ENCODE measurements at regions not wholly inside any gene's neighbourhood (a gene's known extent, or its start where the extent isn't known, plus 50 kb on each side); places are given as distances from the start of the nearest gene placed in this dataset.

DNA sequence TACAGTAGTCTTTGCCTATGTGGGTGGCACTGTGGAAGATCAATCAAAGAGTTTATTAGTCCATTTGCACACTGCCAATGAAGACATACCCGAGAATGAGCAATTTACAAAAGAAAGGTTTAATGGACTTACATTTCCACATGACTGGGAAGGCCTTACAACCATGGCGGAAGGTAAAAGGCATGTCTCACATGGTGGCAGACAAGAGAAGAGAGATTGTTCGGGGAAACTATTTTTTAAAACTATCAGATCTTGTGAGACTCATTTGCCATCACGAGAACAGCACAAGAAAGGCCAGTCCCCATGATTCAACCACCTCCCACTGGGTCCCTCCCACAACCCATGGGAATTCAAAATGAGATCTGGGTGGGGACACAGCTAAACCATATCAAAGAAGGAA is 432.1 kb downstream of the ZFHX3 start:
- no peak for DNase-seq
- Histone ChIP-seq H3K4me1 (no peaks in the 10 kb centered on the region), H3K4me3 (no peak overlapping the region), H3K9me3 (no peaks in the 10 kb centered on the region), H3K27ac (no peak overlapping the region), H3K36me3 (no peaks in the 10 kb centered on the region), H3K27me3 (no peaks in the 10 kb centered on the region)
- TF ChIP-seq, protein P1, sequence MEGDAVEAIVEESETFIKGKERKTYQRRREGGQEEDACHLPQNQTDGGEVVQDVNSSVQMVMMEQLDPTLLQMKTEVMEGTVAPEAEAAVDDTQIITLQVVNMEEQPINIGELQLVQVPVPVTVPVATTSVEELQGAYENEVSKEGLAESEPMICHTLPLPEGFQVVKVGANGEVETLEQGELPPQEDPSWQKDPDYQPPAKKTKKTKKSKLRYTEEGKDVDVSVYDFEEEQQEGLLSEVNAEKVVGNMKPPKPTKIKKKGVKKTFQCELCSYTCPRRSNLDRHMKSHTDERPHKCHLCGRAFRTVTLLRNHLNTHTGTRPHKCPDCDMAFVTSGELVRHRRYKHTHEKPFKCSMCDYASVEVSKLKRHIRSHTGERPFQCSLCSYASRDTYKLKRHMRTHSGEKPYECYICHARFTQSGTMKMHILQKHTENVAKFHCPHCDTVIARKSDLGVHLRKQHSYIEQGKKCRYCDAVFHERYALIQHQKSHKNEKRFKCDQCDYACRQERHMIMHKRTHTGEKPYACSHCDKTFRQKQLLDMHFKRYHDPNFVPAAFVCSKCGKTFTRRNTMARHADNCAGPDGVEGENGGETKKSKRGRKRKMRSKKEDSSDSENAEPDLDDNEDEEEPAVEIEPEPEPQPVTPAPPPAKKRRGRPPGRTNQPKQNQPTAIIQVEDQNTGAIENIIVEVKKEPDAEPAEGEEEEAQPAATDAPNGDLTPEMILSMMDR (IDR thresholded peaks at IDR 0.05), result no peak
- intact Hi-C loops (cut with DNase I), result no loop called here
- ATAC-seq, result no peak

DNA sequence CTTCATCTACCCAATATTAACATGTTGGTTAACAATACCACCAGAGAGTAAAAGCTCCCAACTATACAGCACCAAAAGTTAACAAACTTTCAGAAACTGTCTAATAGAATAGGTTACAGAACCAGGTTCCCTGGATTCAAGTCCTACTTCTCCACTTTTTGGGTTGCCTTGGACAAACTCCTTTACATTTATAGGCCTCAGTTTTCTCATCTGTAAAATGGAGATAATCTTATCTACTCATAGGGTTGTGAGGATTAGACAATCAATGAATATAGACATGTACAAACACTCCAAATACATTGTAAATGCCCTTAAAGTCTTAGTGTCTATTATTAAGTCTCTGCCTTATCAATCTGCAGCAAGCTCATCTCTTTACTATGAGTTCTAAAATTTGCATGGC is 435.2 kb downstream of the ZFHX3 start:
- H3K27me3 ChIP-seq, result no peaks in the 10 kb centered on the region
- intact Hi-C loops (cut with DNase I), result no loop called here
- no peaks in the 10 kb centered on the region for H3K9me3 ChIP-seq
- H3K4me3 ChIP-seq, result no peak overlapping the region
- TF ChIP-seq, protein P1 (IDR thresholded peaks at IDR 0.05), result no peak
- DNase-seq (no peak), ATAC-seq (no peak)
- H3K36me3 ChIP-seq, result no peaks in the 10 kb centered on the region
- H3K27ac ChIP-seq, result no peak overlapping the region
- no peaks in the 10 kb centered on the region for H3K4me1 ChIP-seq

DNA sequence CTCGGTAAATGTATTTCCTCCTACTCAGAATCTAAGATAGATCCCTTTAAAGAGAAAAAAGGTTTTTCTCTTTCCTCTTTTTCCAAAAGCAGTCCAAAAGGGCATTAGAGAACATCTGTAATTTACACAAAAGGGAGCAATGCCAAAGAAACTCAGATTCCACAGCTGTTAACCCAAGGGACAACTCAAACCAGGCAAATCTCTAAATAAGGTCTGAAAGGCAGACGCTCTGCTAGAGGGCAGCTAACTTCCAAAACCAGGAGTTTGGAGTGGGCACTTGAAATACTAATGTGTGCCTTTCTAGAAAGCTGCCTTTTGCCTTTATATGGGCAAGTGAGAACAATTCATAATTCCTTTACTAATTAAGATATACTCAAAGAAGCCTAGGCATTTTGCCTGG is 435.7 kb downstream of the ZFHX3 start:
- no peaks in the 10 kb centered on the region for H3K4me1 ChIP-seq
- no peak overlapping the region for H3K4me3 ChIP-seq
- TF ChIP-seq, protein P1 (IDR thresholded peaks at IDR 0.05), result no peak
- H3K36me3 ChIP-seq, result no peaks in the 10 kb centered on the region
- peak; percentile 24 for ATAC-seq
- no peaks in the 10 kb centered on the region for H3K27me3 ChIP-seq
- no peaks in the 10 kb centered on the region for H3K9me3 ChIP-seq
- H3K27ac ChIP-seq, result no peak overlapping the region
- intact Hi-C loops (cut with DNase I), result no loop called here
- DNase-seq, result peak in 2 of 4 donors; percentile 27 to 39

DNA sequence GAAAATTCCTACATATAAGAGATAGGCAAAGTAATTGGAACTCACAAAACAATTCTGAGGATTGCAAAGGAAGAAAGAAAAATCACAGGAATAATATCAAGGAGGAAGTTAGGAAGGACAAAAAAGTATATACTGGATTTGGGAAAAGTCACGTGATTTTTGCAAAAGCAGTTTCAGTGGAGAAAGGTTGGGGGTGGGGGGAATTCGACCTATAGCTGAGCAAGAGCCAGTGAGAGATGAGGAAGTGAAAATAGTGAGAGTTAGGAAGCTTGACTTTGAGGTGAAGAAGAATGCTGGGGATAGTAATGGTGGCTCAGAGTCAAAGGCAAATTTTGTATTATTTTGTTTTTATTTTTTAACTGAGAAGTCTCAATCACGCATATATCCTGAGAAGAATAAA is 438.0 kb upstream of the PMFBP1 start:
- ATAC-seq, result no peak
- TF ChIP-seq, protein P1 (IDR thresholded peaks at IDR 0.05), result no peak
- no peak for DNase-seq
- intact Hi-C loops (cut with DNase I), result no loop called here
- Histone ChIP-seq H3K27me3 (no peaks in the 10 kb centered on the region), H3K4me1 (no peaks in the 10 kb centered on the region), H3K9me3 (no peaks in the 10 kb centered on the region), H3K36me3 (no peaks in the 10 kb centered on the region), H3K27ac (no peak overlapping the region), H3K4me3 (no peak overlapping the region)

DNA sequence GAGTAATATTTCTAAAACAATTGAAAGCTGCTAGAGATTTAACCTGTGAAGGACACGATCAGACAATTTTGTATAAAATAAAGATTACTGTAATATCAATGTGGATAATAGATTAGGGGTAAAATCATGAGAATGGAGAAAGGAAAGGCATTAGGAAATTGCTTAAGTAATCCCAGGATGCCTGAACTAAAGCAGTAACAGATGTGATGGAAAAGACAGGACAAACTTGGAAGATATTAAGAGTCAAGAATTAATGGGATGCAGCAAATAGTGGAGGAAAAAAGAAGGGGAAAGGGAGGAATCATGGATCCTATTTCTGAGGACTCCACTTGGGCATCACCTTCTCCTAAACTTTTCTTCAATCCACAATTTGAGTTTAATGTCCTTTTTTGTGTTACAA is 437.1 kb upstream of the PMFBP1 start:
- DNase-seq, result no peak
- Histone ChIP-seq H3K27me3 (no peaks in the 10 kb centered on the region), H3K36me3 (no peaks in the 10 kb centered on the region), H3K4me1 (no peaks in the 10 kb centered on the region), H3K4me3 (no peak overlapping the region), H3K9me3 (no peaks in the 10 kb centered on the region), H3K27ac (no peak overlapping the region)
- no peak for ATAC-seq
- TF ChIP-seq, protein P1 (IDR thresholded peaks at IDR 0.05), result no peak
- intact Hi-C loops (cut with DNase I), result no loop called here
